ENCODE measurements at regions not wholly inside any gene's neighbourhood (a gene's known extent, or its start where the extent isn't known, plus 50 kb on each side); places are given as distances from the start of the nearest gene placed in this dataset.

- no TSS peak for BruUV-seq (replicated peaks)
- no peaks in the 10 kb centered on the region for H3K4me1 ChIP-seq (ENCODE audit: insufficient read depth, low read length)
- H4K20me1 ChIP-seq (ENCODE audit: low read length), result no peaks in the 10 kb centered on the region
- no peaks in the 10 kb centered on the region for H3K9me2 ChIP-seq (replicated peaks; ENCODE audit: low read length)
- no peaks in the 10 kb centered on the region for H3K36me3 ChIP-seq (ENCODE audit: low read depth, low read length)
- DNase-seq (no peak), ATAC-seq (no peak)
- TF ChIP-seq EZH2 (IDR thresholded peaks at IDR 0.05; ENCODE audit: low read length, unreplicated experiment) (no peak), CTCF (conservative IDR thresholded peaks at IDR 0.05; ENCODE audit: low read depth, low read length) (no peak), EZH2phosphoT487 (IDR thresholded peaks at IDR 0.05; ENCODE audit: borderline replicate concordance, low read length) (no peak)
- H3K4me2 ChIP-seq (ENCODE audit: low read length), result no peak overlapping the region
- no peaks in the 10 kb centered on the region for H3K9me3 ChIP-seq (ENCODE audit: low read length)
- no peaks in the 10 kb centered on the region for H3K79me2 ChIP-seq (ENCODE audit: low read length)
- POLR2A ChIA-PET (ENCODE audit: unreplicated experiment), result no interaction called here
- intact Hi-C loops (cut with micrococcal nuclease), result no loop called here
- no peak overlapping the region for H3K27ac ChIP-seq (ENCODE audit: low read length)
- H3K4me3 ChIP-seq (ENCODE audit: low read length), result no peak overlapping the region
- no peaks in the 10 kb centered on the region for H3K27me3 ChIP-seq (ENCODE audit: low read length)
- H3K9ac ChIP-seq (ENCODE audit: low read length), result no peak overlapping the region
- no peaks in the 10 kb centered on the region for H3F3A ChIP-seq (ENCODE audit: low read length, unreplicated experiment)
- CTCF ChIA-PET, result no interaction called here
- H2AFZ ChIP-seq (ENCODE audit: low read length), result no peak overlapping the region
These were observed 1267.3 kb downstream of the PCDH19 start for GRCh38 chrX:99142745-99143144.

- no peak for TF ChIP-seq CTCF (conservative IDR thresholded peaks at IDR 0.05; ENCODE audit: low read depth, low read length)
- TF ChIP-seq EZH2 (IDR thresholded peaks at IDR 0.05; ENCODE audit: low read length, unreplicated experiment), result no peak
- no peak for TF ChIP-seq EZH2phosphoT487 (IDR thresholded peaks at IDR 0.05; ENCODE audit: borderline replicate concordance, low read length)
- H3F3A ChIP-seq (ENCODE audit: low read length, unreplicated experiment), result no peaks in the 10 kb centered on the region
- H3K9me2 ChIP-seq (replicated peaks; ENCODE audit: low read length), result no peaks in the 10 kb centered on the region
- ChIA-PET POLR2A (ENCODE audit: unreplicated experiment) (no interaction called here), CTCF (no interaction called here)
- intact Hi-C loops (cut with micrococcal nuclease), result no loop called here
- H3K4me2 ChIP-seq (ENCODE audit: low read length), result no peak overlapping the region
- H3K9me3 ChIP-seq (ENCODE audit: low read length), result no peaks in the 10 kb centered on the region
- no TSS peak for BruUV-seq (replicated peaks)
- H3K27ac ChIP-seq (ENCODE audit: low read length), result no peak overlapping the region
- no peak overlapping the region for H3K4me3 ChIP-seq (ENCODE audit: low read length)
- no peaks in the 10 kb centered on the region for H3K79me2 ChIP-seq (ENCODE audit: low read length)
- H3K36me3 ChIP-seq (ENCODE audit: low read depth, low read length), result no peaks in the 10 kb centered on the region
- DNase-seq, result no peak
- H3K9ac ChIP-seq (ENCODE audit: low read length), result no peak overlapping the region
- H4K20me1 ChIP-seq (ENCODE audit: low read length), result no peaks in the 10 kb centered on the region
- no peak overlapping the region for H2AFZ ChIP-seq (ENCODE audit: low read length)
- no peak for ATAC-seq
- H3K27me3 ChIP-seq (ENCODE audit: low read length), result no peaks in the 10 kb centered on the region
- no peaks in the 10 kb centered on the region for H3K4me1 ChIP-seq (ENCODE audit: insufficient read depth, low read length)
These were observed 1272.6 kb downstream of the PCDH19 start for GRCh38 chrX:99137488-99137887.

- H2AFZ ChIP-seq (ENCODE audit: low read length), result no peak overlapping the region
- no peaks in the 10 kb centered on the region for H3K36me3 ChIP-seq (ENCODE audit: low read depth, low read length)
- H3K4me2 ChIP-seq (ENCODE audit: low read length), result no peak overlapping the region
- no peak overlapping the region for H3K27ac ChIP-seq (ENCODE audit: low read length)
- no peaks in the 10 kb centered on the region for H3K4me1 ChIP-seq (ENCODE audit: insufficient read depth, low read length)
- ChIA-PET CTCF (no interaction called here), POLR2A (ENCODE audit: unreplicated experiment) (no interaction called here)
- H4K20me1 ChIP-seq (ENCODE audit: low read length), result no peaks in the 10 kb centered on the region
- no peaks in the 10 kb centered on the region for H3K9me3 ChIP-seq (ENCODE audit: low read length)
- BruUV-seq (replicated peaks), result no TSS peak
- no peaks in the 10 kb centered on the region for H3K79me2 ChIP-seq (ENCODE audit: low read length)
- ATAC-seq (no peak), DNase-seq (no peak)
- no peaks in the 10 kb centered on the region for H3K9me2 ChIP-seq (replicated peaks; ENCODE audit: low read length)
- no peaks in the 10 kb centered on the region for H3F3A ChIP-seq (ENCODE audit: low read length, unreplicated experiment)
- no peaks in the 10 kb centered on the region for H3K27me3 ChIP-seq (ENCODE audit: low read length)
- intact Hi-C loops (cut with micrococcal nuclease), result no loop called here
- H3K4me3 ChIP-seq (ENCODE audit: low read length), result no peak overlapping the region
- no peak for TF ChIP-seq EZH2phosphoT487 (IDR thresholded peaks at IDR 0.05; ENCODE audit: borderline replicate concordance, low read length)
- TF ChIP-seq EZH2 (IDR thresholded peaks at IDR 0.05; ENCODE audit: low read length, unreplicated experiment), result no peak
- no peak for TF ChIP-seq CTCF (conservative IDR thresholded peaks at IDR 0.05; ENCODE audit: low read depth, low read length)
- no peak overlapping the region for H3K9ac ChIP-seq (ENCODE audit: low read length)
These were observed 1293.1 kb downstream of the PCDH19 start for GRCh38 chrX:99117011-99117410.
